ENCODE measurements at regions not wholly inside any gene's neighbourhood (a gene's known extent, or its start where the extent isn't known, plus 50 kb on each side); places are given as distances from the start of the nearest gene placed in this dataset.

GRCh38 chr2:207465894-207466293 lies 63.9 kb upstream of the CREB1 start:
- DNase-seq: no peak

DNA sequence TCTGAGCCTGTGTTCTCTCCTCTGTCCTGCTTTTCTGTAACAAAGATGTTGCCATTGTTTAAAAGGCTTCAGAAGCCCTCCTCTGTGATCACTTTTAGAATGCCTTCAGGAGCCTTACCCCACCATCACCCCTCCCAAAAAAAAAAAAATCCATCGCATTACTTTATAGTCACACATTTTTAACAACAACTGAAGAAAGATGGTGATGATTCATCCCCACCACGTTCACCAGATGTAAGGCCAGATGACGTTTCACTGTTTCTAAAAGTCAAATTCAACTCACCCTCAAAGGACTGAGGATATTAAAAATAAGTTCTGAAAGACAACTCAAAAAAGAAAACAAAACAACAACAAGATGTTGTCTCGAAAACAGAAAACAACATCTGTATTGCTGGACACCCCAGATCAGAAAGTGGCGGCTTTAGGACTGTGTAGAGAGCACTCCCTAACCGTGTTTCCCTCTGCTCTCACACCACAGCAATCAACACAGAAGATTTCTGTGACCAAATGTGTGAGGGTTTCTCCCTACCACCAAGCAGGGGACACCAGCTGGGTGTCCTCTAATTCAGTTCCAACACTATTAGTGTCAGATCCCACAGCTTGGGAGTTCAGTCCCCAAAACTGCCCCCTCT lies 61.9 kb upstream of the CREB1 start:
- DNase-seq: no peak

GRCh38 chr2:207468488-207468887 lies 61.3 kb upstream of the CREB1 start:
- DNase-seq: no peak

- no peak for DNase-seq
Measured at GRCh38 chr2:207469451-207469850, 60.3 kb upstream of the CREB1 start.

DNA sequence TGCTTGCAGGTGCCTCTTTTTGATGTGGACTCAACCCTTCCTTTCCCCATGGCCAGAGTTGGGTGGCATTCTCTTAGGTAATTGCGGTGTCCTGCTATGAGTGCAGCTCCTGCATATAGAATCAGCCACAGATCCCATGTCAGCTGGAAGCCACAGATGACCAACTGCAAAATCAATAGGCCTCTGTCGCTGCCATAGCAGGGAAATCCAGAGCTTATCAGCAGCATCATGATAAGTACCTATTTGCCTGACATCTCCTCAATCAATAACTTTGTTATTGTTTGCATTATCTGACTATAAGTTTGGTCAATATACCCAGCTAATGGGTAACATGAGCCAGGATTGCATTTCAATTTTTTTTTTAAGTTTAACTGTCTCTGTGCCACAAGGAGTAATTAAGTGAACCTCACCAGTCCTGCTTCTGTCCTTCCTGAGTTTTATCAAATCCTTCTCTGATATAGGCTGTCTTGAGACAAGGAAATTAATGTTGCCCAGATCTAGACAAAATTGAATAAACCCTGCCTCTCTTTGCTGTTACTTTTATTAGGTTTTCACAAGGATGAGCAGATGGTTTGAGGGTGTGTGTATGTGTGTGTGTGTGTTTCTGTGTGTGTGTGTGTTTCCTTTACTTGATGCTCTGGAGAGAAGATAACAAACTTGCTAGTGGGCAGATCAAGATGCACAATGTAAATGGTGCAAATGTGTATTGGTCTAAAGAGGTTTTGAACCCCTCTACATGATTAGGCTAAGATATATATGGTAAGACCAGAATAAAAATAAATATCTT lies 59.6 kb upstream of the CREB1 start:
- DNase-seq: no peak

DNA sequence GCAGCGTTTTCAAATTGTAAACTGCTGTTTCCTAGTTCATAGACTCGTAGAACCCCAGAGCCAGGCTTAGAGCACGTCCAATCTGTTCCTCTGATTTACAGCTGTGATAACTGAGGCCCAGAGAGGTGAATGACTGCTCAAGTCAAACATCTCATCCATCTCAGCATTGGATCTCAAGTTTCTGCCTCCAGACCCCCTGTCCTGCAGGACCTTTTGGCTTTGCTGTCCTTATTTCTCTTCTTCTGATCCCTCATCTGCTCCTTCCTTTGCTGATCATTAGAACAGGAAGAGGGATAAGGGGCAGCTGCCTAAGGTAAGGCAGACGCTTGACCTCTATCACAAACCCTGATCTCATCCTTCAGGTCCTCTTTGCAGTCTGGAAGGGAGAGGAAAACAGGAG lies 58.5 kb upstream of the CREB1 start:
- DNase-seq: no peak

- no peak for DNase-seq
Measured at GRCh38 chr2:207472343-207473048, 57.3 kb upstream of the CREB1 start.

GRCh38 chr2:207473049-207473930 lies 56.5 kb upstream of the CREB1 start:
- peak; percentile 74 for DNase-seq

DNA sequence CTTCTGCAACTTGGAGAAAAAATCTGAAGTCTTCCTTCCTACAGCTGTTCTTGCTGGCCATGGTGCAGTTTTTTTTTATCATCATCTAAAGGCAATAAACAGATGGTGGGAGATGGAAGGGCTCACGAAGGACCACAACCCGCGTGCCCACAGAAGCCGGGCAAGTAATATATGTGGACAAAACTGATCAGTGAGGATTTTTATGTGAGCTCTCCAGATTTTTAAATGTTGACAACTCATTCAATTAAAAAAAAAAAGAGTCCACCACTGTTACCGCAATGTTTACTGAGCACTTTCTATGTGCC lies 55.9 kb upstream of the CREB1 start:
- no peak for DNase-seq

DNA sequence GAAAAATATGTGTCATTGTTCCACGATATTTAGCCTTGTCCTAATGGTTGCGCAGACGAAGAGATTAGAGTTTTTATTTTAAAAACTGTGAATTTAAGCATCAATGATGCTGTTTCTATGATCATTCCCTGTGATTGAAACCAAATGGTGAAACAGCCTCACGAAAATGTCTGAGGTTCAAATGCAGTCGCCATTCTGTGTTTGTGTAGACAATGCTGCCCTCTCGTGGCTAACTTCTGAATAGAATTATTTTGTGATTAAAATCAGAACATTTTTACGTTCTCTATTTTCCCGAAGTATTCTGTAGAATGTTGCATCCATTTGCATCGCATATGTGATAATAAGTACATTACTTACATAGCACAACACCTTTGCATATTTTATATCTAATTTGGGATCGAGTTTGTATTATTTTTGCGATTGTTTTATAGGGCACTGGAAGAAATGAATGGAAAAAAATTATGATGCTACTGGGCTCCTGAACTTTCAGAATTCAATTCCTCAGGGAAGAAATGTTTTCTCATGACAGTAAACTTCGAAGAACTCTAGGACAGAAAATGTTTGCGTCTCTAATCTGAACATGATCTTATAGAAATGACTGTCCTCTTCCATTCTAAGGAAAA lies 54.8 kb upstream of the CREB1 start:
- DNase-seq: peak; percentile 34

- DNase-seq: no peak
Measured at GRCh38 chr2:207475546-207475945, 54.2 kb upstream of the CREB1 start.

DNA sequence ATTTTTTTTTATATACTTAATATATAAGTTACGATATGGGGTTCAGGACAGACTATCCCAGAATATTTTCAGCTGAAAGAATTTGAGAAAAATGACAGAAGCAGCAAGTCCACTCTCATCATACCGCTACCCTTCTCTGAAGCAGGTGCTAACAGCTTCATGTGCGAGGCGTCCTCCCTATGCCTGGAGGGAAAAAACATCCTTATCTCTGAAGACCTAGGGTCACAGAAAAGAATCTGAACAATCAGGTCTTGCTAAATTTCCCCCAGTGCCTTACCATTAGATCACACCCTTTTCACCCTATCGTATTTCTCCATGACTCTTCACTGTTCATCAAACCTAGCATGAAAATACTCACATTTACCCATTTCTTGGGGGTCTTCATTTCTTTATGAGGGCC lies 51.9 kb upstream of the CREB1 start:
- DNase-seq: no peak

GRCh38 chr2:207478572-207478971 lies 51.2 kb upstream of the CREB1 start:
- DNase-seq: no peak

DNA sequence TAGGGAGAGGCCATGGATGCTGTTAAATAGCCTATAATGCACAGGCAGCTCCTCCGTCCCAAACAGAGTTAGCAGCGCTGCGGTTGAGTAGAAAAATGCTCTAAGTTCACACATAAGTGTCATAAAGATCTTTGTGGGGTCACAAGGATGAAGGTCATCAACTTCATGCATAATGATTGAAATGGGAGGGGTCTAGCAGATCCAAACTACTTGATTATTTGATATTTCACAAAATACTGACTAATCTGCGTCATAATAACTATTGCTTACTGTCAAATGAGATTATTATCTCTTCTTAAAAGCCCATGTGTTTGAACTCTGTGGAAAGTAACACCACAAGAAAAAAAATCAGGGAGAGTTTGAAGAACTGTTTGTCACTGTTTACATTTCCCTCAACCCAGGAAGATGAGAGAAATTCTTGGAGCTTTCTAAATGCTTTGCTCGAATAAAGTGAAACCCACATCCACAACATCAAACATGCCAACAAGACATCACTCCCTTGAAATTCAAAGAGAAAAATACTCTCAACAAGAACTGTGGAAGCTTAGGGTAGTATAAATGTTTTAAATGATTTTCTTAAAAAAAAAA lies 50.5 kb upstream of the CREB1 start:
- no peak for DNase-seq

Data from femur (tissue), 1 donor.